Liver (tissue), 3 donors: ENCODE measurements at regions not wholly inside any gene's neighbourhood (a gene's known extent, or its start where the extent isn't known, plus 50 kb on each side); places are given as distances from the start of the nearest gene placed in this dataset.

ENCODE experiments used
- ATF3 ChIP-seq: IDR thresholded peaks from 2 replicates; pipeline ENCODE4 v1.6.1; 2016; ENCODE audit warnings: antibody characterized with exemption
- GABPA ChIP-seq, 2 donors: IDR thresholded peaks in 1 of 2; conservative IDR thresholded peaks in 1 of 2; 2 replicates each; pipeline ENCODE4 v1.6.1; 2016; ENCODE audit warnings: antibody characterized with exemption in 2 of 2, mild to moderate bottlenecking in 1 of 2, moderate library complexity in 1 of 2
- JUND ChIP-seq, 2 donors: IDR thresholded peaks; 2 replicates each; pipeline ENCODE4 v1.6.1; 2016; ENCODE audit warnings: antibody characterized with exemption in 2 of 2
- MAX ChIP-seq: IDR thresholded peaks from 2 replicates; pipeline ENCODE4 v1.6.1; 2016; ENCODE audit warnings: antibody characterized with exemption
- NR2F2 ChIP-seq: IDR thresholded peaks from 2 replicates; pipeline ENCODE4 v1.6.1; 2016; ENCODE audit warnings: antibody characterized with exemption
- RAD21 ChIP-seq, 2 donors: IDR thresholded peaks; 2 replicates each; pipeline ENCODE4 v1.6.1; 2016; ENCODE audit warnings: antibody characterized with exemption in 2 of 2, mild to moderate bottlenecking in 2 of 2
- REST ChIP-seq: IDR thresholded peaks from 2 replicates; pipeline ENCODE4 v1.6.1; 2016; ENCODE audit warnings: antibody characterized with exemption, mild to moderate bottlenecking
- RXRA ChIP-seq, 2 donors: IDR thresholded peaks; 2 replicates each; pipeline ENCODE4 v1.6.1; 2017 to 2018; ENCODE audit warnings: antibody characterized with exemption in 2 of 2, mild to moderate bottlenecking in 1 of 2
- SP1 ChIP-seq: IDR thresholded peaks from 2 replicates; pipeline ENCODE4 v1.6.1; 2018; ENCODE audit warnings: antibody characterized with exemption, mild to moderate bottlenecking
- YY1 ChIP-seq: IDR thresholded peaks from 2 replicates; pipeline ENCODE4 v1.6.1; 2016; ENCODE audit warnings: antibody characterized with exemption, mild to moderate bottlenecking
- ZBTB33 ChIP-seq: IDR thresholded peaks from 2 replicates; pipeline ENCODE4 v1.6.1; 2016; ENCODE audit warnings: antibody characterized with exemption
- TF ChIP-seq, protein P1 (sequence below): fragments of 150-350 bp; IDR thresholded peaks from 2 replicates; pipeline ENCODE4 v1.5.1; 2017; ENCODE audit warnings: improper control_type of control experiment, low read depth, low read length; ENCODE audit not compliant: missing input control
- donor health status: healthy.
- donor health status: healthy.

GRCh38 chr14:76322594-76323220 is 53.2 kb upstream of the ESRRB start:
- TF ChIP-seq, protein P1, sequence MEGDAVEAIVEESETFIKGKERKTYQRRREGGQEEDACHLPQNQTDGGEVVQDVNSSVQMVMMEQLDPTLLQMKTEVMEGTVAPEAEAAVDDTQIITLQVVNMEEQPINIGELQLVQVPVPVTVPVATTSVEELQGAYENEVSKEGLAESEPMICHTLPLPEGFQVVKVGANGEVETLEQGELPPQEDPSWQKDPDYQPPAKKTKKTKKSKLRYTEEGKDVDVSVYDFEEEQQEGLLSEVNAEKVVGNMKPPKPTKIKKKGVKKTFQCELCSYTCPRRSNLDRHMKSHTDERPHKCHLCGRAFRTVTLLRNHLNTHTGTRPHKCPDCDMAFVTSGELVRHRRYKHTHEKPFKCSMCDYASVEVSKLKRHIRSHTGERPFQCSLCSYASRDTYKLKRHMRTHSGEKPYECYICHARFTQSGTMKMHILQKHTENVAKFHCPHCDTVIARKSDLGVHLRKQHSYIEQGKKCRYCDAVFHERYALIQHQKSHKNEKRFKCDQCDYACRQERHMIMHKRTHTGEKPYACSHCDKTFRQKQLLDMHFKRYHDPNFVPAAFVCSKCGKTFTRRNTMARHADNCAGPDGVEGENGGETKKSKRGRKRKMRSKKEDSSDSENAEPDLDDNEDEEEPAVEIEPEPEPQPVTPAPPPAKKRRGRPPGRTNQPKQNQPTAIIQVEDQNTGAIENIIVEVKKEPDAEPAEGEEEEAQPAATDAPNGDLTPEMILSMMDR: no peak
- no peak for TF ChIP-seq YY1
- no peak for TF ChIP-seq GABPA (IDR thresholded peaks at IDR 0.05 in 1 of 2, conservative IDR thresholded peaks at IDR 0.05 in 1 of 2)
- no peak for TF ChIP-seq ZBTB33
- TF ChIP-seq ATF3: no peak
- no peak for TF ChIP-seq MAX
- TF ChIP-seq JUND (IDR thresholded peaks at IDR 0.05): no peak
- TF ChIP-seq NR2F2: no peak
- TF ChIP-seq REST: no peak
- no peak for TF ChIP-seq SP1
- TF ChIP-seq RAD21 (IDR thresholded peaks at IDR 0.05): no peak
- no peak for TF ChIP-seq RXRA (IDR thresholded peaks at IDR 0.05)
